ENCODE measurements at regions not wholly inside any gene's neighbourhood (a gene's known extent, or its start where the extent isn't known, plus 50 kb on each side); places are given as distances from the start of the nearest gene placed in this dataset.
"Not testable (repeated sequence)": the region's sequence is repeated elsewhere in the genome, so short reads cannot be mapped to it uniquely, and the experiment has no call there.

GRCh38 chr7:6970180-6970579 is 144.1 kb upstream of the CCZ1B start:
- not testable (repeated sequence) for TF ChIP-seq CTCF, POLR2A (IDR thresholded peaks at IDR 0.05)

Data from ovary (tissue), 3 donors.